ENCODE measurements at regions not wholly inside any gene's neighbourhood (a gene's known extent, or its start where the extent isn't known, plus 50 kb on each side); places are given as distances from the start of the nearest gene placed in this dataset.

- Histone ChIP-seq H3K4me3 (no peak overlapping the region), H3K27ac (ENCODE audit: low read depth in 1 of 2, low read length in 1 of 2) (no peak overlapping the region), H3K9ac (ENCODE audit: insufficient read depth in 1 of 2, low read length in 2 of 2) (no peak overlapping the region), H3K27me3 (ENCODE audit: control insufficient read depth in 3 of 3, insufficient read depth in 3 of 3, low read length in 2 of 3) (no peaks in the 10 kb centered on the region), H3K4me1 (ENCODE audit: control insufficient read depth in 5 of 5, insufficient read depth in 5 of 5, low read length in 5 of 5) (peaks cover 0 to 6% (median 0%) of the 10 kb centered on the region in 5 donors), H3K36me3 (ENCODE audit: control insufficient read depth in 4 of 4, insufficient read depth in 4 of 4, low read length in 4 of 4) (no peaks in the 10 kb centered on the region), H3K9me3 (ENCODE audit: control insufficient read depth in 4 of 4, insufficient read depth in 3 of 4, low read length in 3 of 4) (peaks cover 0 to 1% (median 0%) of the 10 kb centered on the region in 4 donors)
- no peak for DNase-seq
- 47 to 51% methylated on average over 5 of the region's 5 CpGs for WGBS, 2 donors
- ATAC-seq (ENCODE audit: insufficient read depth, low FRiP score): no peak
- TF ChIP-seq, protein P1, sequence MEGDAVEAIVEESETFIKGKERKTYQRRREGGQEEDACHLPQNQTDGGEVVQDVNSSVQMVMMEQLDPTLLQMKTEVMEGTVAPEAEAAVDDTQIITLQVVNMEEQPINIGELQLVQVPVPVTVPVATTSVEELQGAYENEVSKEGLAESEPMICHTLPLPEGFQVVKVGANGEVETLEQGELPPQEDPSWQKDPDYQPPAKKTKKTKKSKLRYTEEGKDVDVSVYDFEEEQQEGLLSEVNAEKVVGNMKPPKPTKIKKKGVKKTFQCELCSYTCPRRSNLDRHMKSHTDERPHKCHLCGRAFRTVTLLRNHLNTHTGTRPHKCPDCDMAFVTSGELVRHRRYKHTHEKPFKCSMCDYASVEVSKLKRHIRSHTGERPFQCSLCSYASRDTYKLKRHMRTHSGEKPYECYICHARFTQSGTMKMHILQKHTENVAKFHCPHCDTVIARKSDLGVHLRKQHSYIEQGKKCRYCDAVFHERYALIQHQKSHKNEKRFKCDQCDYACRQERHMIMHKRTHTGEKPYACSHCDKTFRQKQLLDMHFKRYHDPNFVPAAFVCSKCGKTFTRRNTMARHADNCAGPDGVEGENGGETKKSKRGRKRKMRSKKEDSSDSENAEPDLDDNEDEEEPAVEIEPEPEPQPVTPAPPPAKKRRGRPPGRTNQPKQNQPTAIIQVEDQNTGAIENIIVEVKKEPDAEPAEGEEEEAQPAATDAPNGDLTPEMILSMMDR (IDR thresholded peaks at IDR 0.05; ENCODE audit: control extremely low read depth, extremely low read depth): no peak
Measured at GRCh38 chr20:57970116-57970515, 258.3 kb downstream of the ANKRD60 start.

- Histone ChIP-seq H3K27ac (ENCODE audit: low read depth in 1 of 2, low read length in 1 of 2) (no peak overlapping the region), H3K4me3 (no peak overlapping the region), H3K4me1 (ENCODE audit: control insufficient read depth in 5 of 5, insufficient read depth in 5 of 5, low read length in 5 of 5) (peaks cover 0 to 15% (median 0%) of the 10 kb centered on the region in 5 donors), H3K9me3 (ENCODE audit: control insufficient read depth in 4 of 4, insufficient read depth in 3 of 4, low read length in 3 of 4) (peaks cover 0 to 1% (median 0%) of the 10 kb centered on the region in 4 donors), H3K36me3 (ENCODE audit: control insufficient read depth in 4 of 4, insufficient read depth in 4 of 4, low read length in 4 of 4) (no peaks in the 10 kb centered on the region), H3K27me3 (ENCODE audit: control insufficient read depth in 3 of 3, insufficient read depth in 3 of 3, low read length in 2 of 3) (no peaks in the 10 kb centered on the region), H3K9ac (ENCODE audit: insufficient read depth in 1 of 2, low read length in 2 of 2) (no peak overlapping the region)
- 56 to 78% methylated on average over 1 of the region's 1 CpG for WGBS, 2 donors
- DNase-seq: no peak
- ATAC-seq (ENCODE audit: insufficient read depth, low FRiP score): no peak
- TF ChIP-seq, protein P1 (IDR thresholded peaks at IDR 0.05; ENCODE audit: control extremely low read depth, extremely low read depth): no peak
Measured at GRCh38 chr20:57968120-57968519, 258.3 kb upstream of the PMEPA1 start.

DNA sequence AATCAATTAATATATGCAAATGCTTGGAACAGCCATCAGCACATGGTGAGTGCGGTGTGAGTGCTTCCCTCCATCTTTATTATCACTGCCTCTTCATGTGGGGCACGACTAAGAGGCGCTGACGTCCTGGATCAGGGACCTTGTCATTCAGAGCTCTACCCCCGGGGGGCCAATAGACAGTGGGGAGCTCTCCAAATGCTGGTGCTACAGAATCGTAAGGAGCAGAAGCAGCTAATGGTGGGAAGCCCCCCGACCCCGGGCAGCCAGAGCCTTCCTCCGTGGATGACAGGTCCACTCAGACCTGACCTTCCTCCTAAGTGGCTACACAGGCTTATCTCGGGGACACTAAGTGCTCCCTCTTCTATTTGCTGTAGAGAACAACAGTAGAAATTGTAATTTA lies 257.5 kb upstream of the PMEPA1 start:
- peaks cover 0 to 1% (median 0%) of the 10 kb centered on the region in 4 donors for H3K9me3 ChIP-seq (ENCODE audit: control insufficient read depth in 4 of 4, insufficient read depth in 3 of 4, low read length in 3 of 4)
- DNase-seq (no peak), ATAC-seq (ENCODE audit: insufficient read depth, low FRiP score) (no peak)
- no peak overlapping the region for H3K4me3 ChIP-seq
- 78 to 79% methylated on average over 10 of the region's 10 CpGs for WGBS, 2 donors
- TF ChIP-seq, protein P1 (IDR thresholded peaks at IDR 0.05; ENCODE audit: control extremely low read depth, extremely low read depth): no peak
- H3K4me1 ChIP-seq (ENCODE audit: control insufficient read depth in 5 of 5, insufficient read depth in 5 of 5, low read length in 5 of 5): peaks cover 0 to 15% (median 0%) of the 10 kb centered on the region in 5 donors
- H3K9ac ChIP-seq (ENCODE audit: insufficient read depth in 1 of 2, low read length in 2 of 2): no peak overlapping the region
- no peaks in the 10 kb centered on the region for H3K36me3 ChIP-seq (ENCODE audit: control insufficient read depth in 4 of 4, insufficient read depth in 4 of 4, low read length in 4 of 4)
- no peak overlapping the region for H3K27ac ChIP-seq (ENCODE audit: low read depth in 1 of 2, low read length in 1 of 2)
- H3K27me3 ChIP-seq (ENCODE audit: control insufficient read depth in 3 of 3, insufficient read depth in 3 of 3, low read length in 2 of 3): no peaks in the 10 kb centered on the region

DNA sequence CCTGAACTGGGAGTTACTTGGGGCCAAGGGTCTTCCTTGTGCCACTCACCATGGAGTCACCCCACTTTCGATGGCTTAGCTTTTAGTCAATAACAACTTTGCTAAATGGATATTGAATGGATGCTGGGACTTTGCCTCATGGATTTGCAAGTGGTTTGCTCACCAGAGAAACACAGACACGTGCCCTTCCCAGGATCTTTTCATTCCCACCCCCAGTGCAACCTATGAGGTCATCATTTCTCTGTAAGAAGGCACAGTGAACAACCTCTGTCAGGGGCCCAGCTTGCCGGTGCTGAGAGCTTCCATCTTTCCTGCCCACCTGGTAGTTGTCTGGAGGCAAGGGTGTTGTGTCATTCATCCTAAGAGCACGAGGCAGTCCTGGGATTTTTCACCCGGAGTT lies 256.8 kb upstream of the PMEPA1 start:
- Histone ChIP-seq H3K4me1 (ENCODE audit: control insufficient read depth in 5 of 5, insufficient read depth in 5 of 5, low read length in 5 of 5) (peaks cover 0 to 15% (median 0%) of the 10 kb centered on the region in 5 donors), H3K27me3 (ENCODE audit: control insufficient read depth in 3 of 3, insufficient read depth in 3 of 3, low read length in 2 of 3) (no peaks in the 10 kb centered on the region), H3K27ac (ENCODE audit: low read depth in 1 of 2, low read length in 1 of 2) (no peak overlapping the region), H3K4me3 (no peak overlapping the region), H3K36me3 (ENCODE audit: control insufficient read depth in 4 of 4, insufficient read depth in 4 of 4, low read length in 4 of 4) (no peaks in the 10 kb centered on the region), H3K9me3 (ENCODE audit: control insufficient read depth in 4 of 4, insufficient read depth in 3 of 4, low read length in 3 of 4) (no peaks in the 10 kb centered on the region), H3K9ac (ENCODE audit: insufficient read depth in 1 of 2, low read length in 2 of 2) (no peak overlapping the region)
- DNase-seq (no peak), ATAC-seq (ENCODE audit: insufficient read depth, low FRiP score) (no peak)
- WGBS, 2 donors: 80 to 82% methylated on average over 5 of the region's 5 CpGs
- TF ChIP-seq, protein P1 (IDR thresholded peaks at IDR 0.05; ENCODE audit: control extremely low read depth, extremely low read depth): no peak

Measured in lung (tissue), 11 donors.